Right lobe of liver (tissue), 4 donors: ENCODE measurements at regions not wholly inside any gene's neighbourhood (a gene's known extent, or its start where the extent isn't known, plus 50 kb on each side); places are given as distances from the start of the nearest gene placed in this dataset.

Experiments used
- CTCF ChIP-seq, 4 donors: fragments of 200-600 bp in 3 of 4; fragments of 450-650 bp in 1 of 4; IDR thresholded peaks; one replicate each; pipeline versions ENCODE4 v1.5.1 to v1.8.0; 2016 to 2022; ENCODE audit warnings: antibody characterized with exemption in 4 of 4, mild to moderate bottlenecking in 2 of 4
- POLR2A ChIP-seq: fragments of 450-650 bp; IDR thresholded peaks from one replicate; pipeline ENCODE4 v1.6.1; 2017; ENCODE audit warnings: antibody characterized with exemption, mild to moderate bottlenecking
- donor health status: DM: no; HTN: no; CAD: no.
- donor health status: DM: no; HTN: no; CAD: no.
- donor health status: DM: no; HTN: yes; CAD: no.

GRCh38 chr11:42819126-42819525 is 492.7 kb upstream of the API5 start:
- no peak for TF ChIP-seq POLR2A
- no peak for TF ChIP-seq CTCF (IDR thresholded peaks at IDR 0.05)
